ENCODE measurements at regions not wholly inside any gene's neighbourhood (a gene's known extent, or its start where the extent isn't known, plus 50 kb on each side); places are given as distances from the start of the nearest gene placed in this dataset.

DNA sequence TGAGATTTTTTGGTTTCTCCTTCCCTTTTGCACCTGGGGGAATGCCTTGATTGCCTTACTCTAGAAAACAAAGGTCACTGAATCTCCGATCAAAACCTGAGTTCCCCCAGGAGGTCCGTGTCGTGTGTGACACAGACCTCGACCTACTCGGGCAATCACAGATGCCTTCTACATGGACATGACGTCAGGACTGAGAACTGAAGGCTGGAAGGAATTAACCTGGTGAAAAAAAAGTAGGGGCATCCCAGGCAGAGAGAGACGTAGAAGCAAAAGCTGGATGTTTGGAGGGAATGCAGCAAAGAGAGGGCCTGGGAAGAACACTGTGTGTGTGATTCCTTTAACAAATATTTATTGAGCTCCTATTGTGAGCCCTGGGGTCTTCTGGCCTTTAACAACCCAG lies 178.0 kb downstream of the PRDM2 start:
- no peak for DNase-seq

DNA sequence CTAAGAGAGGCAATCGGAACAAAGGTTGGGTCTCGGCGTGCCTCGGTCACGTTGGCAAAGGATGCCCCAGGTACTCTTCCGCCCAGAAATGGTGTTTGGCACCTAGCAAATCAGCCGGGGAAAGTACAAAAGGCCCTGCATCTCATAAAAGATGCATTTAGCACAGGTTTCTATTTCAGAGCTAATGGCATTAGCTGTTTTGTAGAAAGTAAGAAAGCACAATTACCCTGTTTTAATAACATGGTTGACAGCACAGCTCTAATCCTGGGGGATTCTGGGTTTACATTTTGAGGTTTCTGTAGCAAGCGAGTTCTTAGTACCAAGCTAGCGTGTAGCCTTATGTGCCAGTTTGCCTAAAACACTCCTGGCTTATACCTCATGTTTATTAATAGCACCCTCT lies 178.5 kb downstream of the PRDM2 start:
- no peak for DNase-seq

DNA sequence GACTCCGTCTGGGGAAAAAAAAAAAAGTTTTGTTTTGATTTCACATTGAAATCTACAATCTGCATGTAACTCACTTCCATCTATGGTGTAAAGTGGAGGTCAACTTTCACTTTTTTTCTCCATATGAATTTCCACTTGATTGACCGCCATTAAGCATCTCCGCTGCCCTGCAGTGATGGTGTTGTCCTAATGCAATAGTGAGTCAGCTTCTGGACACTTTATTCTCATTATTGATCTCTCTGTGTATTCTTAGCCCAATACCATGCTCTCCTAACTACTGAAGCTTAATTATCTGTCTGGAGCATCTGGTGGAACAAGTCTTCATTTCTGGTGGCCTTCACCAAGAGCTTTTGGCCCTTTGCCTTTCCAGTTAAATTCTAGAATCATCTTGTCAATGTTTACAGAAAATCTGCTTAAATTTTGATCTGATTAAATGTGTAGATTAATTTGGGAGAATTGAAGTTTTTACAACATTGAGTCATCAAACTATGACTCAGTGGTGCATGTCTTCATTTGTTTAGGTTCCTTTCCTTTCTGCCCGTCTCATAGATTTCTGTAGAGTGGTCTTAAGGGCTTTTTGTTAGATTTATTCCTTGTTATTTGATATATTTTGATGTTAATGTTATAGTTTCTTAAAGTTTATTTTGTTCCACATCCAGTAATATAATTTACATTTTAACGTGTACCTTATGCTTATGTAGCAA lies 181.5 kb downstream of the PRDM2 start:
- no peak for DNase-seq

DNA sequence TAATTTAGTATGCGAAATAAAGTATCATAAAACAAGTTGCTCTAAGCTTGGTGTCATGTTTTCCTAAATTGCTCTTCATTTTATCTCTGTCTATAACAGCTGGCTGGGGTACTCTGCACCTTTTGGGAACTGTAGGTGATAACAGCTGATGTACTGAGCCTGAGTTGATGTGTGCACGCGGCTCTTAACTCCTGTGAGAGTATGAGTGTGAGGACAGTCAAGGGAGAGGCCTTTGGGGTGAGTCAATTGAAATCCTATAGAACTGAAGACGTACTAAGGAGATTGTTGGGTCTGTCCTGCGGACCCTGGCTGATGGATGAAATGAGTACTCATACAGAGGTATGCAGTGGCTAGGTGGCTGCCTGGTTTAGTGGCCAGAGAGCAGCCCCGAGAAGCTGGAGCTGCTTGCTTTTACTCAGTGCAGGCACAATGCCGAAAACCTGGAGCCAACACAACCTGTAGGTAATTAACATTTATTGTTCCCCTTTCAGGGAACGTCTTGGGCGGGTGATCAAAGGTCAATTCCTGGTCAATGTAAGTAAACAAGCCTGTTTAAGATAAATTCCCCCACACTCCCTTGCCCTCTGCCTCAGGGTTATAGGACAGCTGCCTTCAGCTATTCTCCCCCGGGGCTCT lies 188.5 kb downstream of the PRDM2 start:
- no peak for DNase-seq

DNA sequence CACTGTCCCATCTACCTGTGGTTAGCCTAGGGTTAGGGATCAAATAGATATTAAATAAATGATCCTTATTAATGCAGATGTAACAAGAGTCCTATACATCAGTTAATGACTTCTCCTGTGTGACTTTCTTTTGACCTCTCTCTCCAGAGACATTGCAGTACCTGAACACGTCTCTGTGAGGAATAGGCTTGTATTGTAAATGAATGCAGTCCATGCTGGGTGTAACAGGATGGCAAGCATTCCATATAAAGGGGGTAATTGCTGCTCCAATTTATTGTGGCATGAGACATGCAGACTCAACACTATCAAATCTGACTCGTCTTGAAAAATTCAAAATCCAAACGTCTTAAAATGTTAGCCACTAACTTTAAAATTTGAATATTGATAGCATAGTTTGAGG lies 189.5 kb downstream of the PRDM2 start:
- no peak for DNase-seq

DNA sequence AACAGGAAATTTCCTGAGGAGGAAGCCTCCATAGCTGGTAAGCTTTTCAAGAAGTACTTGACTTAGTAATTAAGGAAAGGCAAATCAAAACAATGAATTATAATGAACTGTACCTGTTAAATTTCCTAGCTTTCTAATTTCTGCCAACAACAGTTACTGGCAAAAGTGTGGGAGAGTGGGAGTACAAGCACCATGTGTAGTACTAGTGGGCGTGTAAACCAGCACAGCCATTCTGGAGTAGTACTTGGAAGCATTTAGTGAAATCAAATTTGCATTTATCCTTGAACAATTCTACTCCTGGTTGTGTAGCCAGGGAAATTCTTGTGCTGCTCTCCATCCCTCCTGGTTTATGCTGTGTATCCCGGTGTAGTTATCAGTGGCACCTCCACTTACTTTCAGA lies 190.8 kb downstream of the PRDM2 start:
- DNase-seq = no peak

DNA sequence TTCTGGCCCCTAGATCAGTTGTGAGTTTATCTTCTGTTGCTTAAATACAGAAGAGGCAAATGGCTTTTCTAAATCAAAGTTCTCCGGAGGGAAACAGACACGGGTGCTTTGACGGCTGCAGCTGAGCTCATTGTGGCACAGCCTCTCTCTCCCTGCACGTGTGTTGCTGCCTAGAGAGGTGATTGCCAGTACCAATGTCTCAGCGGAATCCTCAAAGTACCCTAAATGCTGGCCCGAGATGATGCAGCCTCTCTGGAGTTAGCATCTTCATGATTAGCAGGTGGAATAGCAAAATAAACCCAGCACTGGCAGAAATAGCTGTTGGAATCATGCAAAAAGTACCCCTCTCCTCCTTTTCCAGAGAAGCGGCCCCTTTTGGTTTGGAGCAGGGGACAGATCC lies 192.2 kb downstream of the PRDM2 start:
- no peak for DNase-seq

DNA sequence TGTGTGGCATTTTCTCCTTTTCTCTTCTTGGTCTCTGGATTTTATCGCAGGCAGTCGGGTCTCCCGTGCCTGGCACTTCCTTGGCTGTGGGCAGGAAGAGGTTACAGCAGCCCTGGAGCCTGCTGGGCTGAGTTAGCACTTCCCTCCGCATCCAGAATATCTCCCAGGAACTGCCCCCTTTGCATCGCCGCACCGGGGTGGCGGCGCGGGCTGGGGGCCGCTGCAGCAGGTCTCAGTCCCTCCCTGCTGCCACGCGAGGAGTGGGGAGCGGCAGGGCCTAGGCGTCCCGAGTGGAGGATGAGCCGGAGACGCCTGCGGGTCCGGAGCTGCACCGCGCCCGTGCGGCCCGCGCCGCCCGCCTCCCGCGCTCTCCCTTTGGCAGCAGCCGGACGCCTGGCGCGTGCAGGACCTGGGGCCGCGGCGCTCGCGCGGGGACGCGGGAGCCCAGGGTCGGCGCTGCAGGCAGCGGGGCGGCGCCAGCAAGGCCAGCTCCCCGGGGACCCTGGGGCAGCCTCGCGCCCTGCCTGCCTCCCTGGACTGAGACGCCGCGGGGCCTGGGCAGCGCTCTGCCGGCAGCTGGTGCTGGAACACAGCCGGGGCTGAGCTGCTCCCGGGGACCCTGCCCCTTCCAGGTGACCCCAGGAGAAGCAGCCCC lies 192.8 kb downstream of the PRDM2 start:
- no peak for DNase-seq

DNA sequence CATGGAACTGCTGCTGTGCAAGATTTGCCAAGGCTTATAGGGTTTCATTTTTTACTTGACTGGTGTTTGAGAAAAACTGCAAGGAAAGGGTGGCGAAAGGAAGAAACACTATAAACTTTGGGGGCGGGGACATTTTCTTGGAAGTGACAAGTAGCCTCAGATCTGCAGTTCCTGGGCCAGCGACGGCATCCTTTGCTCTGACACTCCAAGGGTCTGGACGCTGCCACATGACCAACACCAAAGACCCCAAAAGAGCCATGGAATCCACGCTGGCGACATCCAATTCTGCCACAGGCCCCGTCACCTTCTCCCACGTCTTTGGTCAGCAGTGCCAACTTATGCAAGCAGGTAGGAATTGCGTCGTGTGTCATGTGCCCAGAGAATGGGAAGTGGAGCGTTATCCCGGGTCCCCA lies 193.4 kb downstream of the PRDM2 start:
- no peak for DNase-seq

DNA sequence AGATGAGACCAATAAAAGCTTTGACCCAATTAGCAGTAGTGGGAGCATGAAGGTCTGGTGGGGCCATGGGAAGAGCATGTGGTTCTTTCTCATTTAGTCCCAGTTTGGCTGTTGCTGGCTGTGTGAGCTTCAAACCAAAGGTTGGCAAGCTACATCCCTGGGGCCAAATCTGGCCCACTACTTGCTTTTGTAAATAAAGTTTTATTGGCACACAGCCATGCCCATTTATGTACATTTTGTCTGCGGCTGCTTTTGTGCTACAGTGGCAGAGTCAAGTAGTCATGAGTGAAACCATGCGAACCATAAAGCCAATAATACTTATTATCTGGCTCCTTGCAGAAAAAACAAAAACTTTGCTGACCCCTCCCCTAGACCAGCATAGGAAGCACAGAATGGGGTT lies 196.9 kb downstream of the PRDM2 start:
- no peak for DNase-seq

DNA sequence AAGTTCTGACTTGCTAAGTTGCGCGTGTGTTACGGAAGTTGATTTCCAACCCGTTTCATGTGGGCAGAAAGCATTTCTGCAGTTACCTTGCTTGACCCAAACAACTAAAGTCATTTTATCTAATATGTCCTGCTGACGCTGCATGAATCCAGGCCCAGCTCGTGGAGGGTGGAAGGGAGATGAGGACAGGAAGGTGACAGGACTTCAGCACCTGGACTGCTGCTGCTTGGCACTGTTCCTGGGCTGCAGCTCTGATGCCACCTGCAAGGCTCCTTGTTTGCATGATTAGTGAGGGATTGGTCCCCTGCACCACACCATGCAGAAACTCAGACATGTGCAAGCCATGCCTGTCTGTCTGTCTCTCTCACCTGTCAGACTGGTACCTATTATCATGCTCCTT lies 198.4 kb downstream of the PRDM2 start:
- DNase-seq = no peak

DNA sequence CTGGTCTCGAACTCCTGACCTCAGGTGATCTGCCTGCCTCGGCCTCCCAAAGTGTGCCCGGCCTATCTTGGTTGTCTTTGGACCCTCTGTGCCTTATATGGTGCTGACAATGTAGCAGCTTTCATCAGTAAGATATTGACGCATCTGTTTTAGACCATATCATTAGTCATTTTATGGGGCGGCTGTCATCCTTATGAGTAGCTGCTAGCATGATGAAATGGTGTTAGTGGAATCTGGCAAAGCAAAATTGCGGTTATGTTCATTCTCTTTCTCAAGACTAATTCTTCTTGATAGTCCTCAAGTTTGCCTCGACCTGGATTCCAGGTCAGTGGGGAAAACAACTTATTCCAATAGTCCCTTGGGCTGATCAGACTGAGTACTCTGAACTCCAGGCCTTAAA lies 199.9 kb downstream of the PRDM2 start:
- DNase-seq = no peak

DNA sequence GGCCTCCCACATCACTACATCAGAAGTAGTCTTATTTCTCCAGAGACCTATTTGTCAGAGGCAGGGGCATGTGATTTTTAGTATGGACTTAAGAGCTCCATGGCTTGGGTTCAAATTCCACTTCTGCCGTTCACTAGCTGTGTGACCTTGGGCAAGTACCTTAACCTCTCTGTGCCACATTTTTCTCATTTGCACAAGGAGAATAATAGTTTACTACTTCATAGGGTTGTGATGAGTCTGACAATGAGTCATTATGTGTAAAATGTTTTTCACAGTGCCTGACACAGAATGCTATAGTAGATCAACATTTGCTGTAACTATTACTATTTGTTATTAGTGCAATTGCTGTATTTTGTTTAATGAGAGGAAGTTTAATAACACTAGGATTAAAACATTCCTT lies 200.6 kb downstream of the PRDM2 start:
- DNase-seq = no peak

DNA sequence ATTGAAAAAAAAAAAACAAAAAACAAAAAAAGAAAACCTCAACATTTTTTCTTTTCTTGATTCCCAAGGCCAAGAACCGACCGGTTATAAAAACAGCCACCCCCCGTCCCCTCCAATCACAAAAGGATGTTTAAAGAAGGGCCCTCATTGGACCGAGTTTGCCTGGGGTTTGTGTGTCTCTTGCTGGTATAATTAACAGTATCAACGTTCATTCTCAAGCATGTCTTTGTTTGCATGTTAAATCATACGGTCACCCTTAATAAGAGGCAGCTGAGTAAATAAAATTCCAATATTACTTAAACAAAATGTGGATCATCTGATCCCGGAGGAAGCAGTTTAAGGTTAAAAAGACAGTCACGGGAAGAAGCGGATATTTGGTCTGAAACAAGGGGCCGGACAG lies 201.1 kb downstream of the PRDM2 start:
- DNase-seq = no peak

DNA sequence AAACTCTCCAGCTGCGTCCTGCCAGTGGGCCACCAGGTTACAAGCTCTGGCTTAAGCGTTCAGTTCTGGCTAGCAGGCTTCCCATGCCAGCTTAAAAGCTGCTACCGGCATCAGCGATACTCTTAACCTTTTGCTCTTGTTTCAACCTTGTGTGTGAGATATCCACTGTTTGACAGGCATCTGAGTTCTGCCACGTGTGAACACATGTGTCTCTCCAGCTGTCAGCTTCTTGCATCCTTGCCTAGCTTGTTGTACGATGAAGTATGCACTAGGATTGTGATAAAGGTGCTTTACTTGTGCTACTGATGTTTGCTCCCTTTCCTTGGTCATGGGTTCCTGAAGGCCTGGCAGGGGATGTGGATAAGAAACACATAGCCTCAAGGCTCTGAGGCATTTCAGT lies 201.6 kb downstream of the PRDM2 start:
- DNase-seq = no peak

DNA sequence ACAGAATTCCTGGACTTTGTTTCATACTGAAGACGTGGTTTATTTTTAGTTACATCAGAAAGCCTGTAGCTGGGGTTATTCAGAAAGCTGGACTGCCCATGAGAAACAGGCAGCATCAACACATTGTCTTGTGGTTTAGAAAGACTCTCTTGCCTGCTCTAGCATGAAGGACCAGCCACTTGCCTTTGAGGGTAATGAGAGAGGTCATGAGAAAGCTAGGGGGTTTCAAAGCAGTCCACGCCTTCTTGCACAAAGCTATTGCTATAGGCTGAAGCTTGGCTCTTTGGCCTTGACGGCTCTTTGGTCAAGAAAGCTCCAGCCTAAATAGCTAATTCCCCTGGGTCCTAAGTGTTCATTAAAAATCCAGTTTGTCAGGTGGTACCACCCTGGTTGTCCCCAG lies 208.1 kb downstream of the PRDM2 start:
- DNase-seq = no peak

DNA sequence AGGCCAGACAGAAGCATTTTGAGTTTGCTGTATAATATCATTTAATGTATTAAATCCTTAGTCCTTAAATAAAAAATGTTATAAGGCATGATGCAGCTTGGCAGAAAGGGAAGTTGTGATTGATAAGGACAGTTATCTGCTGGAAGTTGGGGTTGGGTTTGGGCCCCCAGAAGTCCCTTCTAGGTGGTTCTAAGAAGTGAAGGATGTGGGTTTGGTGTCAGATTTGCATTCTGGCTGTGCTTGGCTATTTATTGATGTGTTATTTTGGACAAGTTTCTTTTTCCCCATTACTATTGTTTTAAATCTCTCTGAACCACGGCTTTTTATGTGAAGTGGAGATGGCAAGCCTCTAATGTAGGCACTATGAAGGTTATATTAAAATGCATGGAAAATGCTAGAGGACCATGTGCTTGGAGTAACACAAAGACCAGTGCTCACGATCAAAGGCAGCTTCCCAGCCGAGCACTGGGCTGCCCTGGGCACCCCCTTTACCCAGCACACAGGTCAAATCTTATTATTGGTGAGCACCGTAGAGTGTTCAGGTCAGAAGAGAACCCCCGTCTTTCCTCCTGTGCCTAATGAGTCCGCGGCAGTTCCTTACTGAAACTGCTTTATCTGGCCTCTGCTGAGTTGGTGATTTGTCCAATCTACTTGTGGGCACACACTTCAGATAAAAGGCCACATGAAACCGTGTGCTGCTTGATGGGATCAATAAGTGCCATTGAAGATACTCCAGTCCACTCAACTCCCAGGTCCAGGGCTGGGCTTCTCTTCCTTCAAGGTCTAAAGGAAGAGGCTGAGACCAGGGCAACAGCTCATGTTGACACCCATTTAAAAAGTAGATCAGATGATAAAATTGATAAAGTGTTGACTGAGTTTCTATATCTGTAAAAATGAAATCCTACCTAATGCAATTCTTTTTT lies 212.0 kb downstream of the PRDM2 start:
- no peak for DNase-seq

DNA sequence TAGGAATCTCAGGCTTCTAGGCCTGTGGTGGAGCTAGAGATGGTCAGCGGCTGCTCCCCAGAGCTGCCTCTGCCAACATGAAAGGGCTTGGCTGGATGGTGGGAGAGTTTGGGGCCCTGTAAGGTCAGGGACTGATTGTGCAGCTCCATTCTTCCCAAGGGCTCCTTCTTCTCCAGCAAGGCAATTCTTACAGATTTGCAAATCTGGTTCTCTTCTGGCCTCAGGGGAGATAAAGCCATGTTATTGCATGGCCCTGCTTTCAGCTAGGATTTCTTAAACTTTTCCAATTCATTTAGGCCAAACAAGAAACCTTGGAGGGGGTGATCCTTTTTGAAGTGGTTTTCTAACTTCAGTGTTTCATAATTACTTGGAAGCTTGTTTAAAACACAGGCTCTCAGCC lies 213.4 kb downstream of the PRDM2 start:
- DNase-seq = no peak

DNA sequence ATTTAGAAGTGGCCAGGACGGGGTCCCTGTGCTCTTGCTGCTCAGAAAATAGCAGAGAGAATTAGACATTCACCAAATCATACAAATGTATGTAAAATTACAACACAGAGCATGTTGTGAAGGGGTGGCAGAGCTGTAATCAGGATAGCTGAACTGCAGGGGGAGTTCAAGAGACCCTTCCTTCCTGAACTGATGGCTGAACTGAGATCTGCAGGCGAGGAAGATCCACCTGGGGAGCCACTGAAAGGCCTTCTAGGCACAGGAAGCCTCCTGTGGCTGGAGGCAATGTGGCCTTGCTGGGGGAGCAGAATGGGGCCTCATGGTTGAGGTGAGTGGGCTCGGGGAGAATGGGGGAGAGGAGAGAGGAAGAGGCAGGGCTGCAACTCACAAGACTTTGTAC lies 216.5 kb downstream of the PRDM2 start:
- no peak for DNase-seq

DNA sequence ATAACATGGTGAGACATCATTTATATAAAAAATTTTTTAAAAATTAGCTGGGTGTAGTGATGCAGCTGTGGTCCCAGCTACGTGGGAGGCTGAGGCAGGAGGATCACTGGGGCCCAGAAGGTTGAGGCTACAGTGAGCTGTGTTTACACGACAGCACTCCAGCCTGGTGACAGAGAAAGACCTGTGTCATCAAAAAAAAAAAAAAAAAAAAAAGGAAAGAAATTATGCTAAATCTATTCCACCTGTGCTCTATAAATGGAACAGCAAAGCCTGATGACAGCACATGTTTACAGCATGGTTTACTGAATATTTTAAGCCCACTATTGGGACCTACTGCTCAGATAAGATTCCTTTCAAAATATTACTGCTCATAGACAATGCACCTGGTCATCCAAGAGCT lies 217.6 kb downstream of the PRDM2 start:
- no peak for DNase-seq

DNA sequence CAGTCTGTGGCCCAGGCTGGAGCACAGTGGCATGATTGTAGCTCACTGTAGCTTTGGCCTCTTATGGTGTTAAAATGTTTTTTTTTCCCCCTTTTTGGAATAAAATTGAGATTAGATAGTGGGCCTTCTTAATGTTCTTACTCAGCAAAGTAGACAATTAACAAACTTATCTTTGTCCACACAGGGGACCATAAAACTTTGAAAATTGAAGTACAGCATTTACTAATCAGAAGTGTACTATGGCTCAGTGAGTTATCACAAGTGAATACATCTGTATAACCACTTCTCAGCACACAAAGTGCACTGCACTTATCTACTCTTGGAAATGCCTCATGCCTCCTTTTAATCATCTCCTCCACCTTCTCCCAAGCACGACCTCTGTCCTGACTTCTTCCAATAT lies 218.9 kb downstream of the PRDM2 start:
- no peak for DNase-seq

DNA sequence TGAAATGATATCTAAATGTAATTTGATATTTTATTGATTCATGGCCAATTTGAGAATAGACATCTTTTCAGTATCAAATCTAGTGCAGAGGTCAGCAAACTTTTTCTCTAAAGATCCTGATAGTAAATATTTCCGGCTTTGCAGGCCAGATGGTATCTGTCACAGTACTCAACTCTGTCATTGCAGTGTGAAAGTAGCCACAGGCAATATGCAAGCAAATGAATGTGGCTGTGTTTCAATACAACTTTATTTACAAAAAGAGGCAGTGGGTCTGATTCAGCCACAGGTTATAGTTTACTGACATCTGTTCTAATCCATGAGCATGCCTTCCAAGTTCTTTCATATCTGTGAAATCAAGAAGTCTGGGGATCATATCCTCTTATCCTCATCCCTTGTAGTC lies 221.2 kb downstream of the PRDM2 start:
- DNase-seq = no peak

DNA sequence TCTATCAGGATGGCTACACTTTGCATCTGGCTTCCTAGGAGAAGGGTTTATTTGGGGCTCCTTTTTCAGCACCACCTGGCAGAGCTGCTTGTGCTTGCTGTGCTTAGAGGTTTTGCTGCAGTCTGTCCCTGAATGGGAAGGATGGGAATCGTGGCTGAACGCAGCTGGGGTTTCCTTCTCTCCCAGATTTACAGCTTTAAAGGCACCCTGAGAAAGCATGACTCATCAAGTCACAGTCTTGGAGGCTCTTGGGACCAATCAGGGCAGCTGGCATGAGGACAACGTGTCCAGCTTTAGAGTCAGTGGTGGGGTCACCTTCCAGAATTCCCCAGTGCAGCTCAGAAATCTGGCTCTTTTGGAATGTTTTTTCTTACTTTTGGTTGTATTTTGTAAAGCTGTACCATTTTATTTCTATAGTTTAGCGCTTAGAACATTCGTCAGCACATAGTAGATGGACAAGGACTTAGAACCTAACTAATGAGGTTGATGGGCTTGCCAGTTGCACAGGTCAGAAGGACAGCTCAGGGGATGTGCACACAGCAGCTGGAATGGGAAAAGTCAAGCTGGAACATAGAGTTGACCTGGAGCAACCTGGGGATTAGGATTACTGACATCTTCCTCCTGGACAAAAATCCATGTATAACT lies 222.6 kb downstream of the PRDM2 start:
- DNase-seq = no peak
